HepG2 (cell line): ENCODE measurements at regions not wholly inside any gene's neighbourhood (a gene's known extent, or its start where the extent isn't known, plus 50 kb on each side); places are given as distances from the start of the nearest gene placed in this dataset.

Experiments used
- ATAC-seq: fragments of 200-7000 bp; cut with Tn5 transposase; 3 replicates; pipeline ENCODE4 v1.9.1; 2020; ENCODE audit warnings: mild to moderate bottlenecking, moderate library complexity
- BruUV-seq: library from RNA; stranded (reverse); fragments of 400-500 nt; replicated peaks from 2 replicates; lab custom pipeline; 2021; lab: Mats Ljungman, UMichigan
- CTCF ChIA-PET: fragments of 300-600 bp; formaldehyde crosslinking; extraction: SDS; loops from one replicate; lab custom pipeline; 2021; ENCODE audit warnings: low total read pairs, inconsistent platforms, low intra/inter-chr PET ratio; lab: Yijun Ruan, JAX
- POLR2A ChIA-PET: fragments of 350-600 bp; sonication (Branson Sonifier 250); formaldehyde crosslinking; loops from one replicate; lab custom pipeline; 2020; ENCODE audit warnings: antibody characterized with exemption, inconsistent platforms; lab: Yijun Ruan, JAX
- DNase-seq: peaks from one replicate; pipeline ENCODE4 v3.0.0-alpha.2; 2015; ENCODE audit warnings: low spot score
- FAIRE-seq: peaks from 3 replicates; lab custom pipeline; 2011; peaks lifted over from hg19 to GRCh38; lab: Jason Lieb, UNC
- H2AFZ ChIP-seq: one replicate; pipeline ENCODE4 v1.6.1; 2011; ENCODE audit warnings: low read length, inconsistent platforms
- H3K27ac ChIP-seq: fragments of 300-600 bp; 3 replicates; pipeline ENCODE4 v1.8.0; 2011; ENCODE audit warnings: mixed run types, mild to moderate bottlenecking, mixed read lengths, low read length, inconsistent platforms; ENCODE audit not compliant: insufficient read depth; ENCODE audit errors: extremely low read length
- H3K27me3 ChIP-seq, 2 experiments: fragments of 200-600 bp in 1 of 2; 2 replicates in 1 of 2; 3 replicates in 1 of 2; pipeline versions ENCODE4 v1.6.0 to v1.8.0; 2011; ENCODE audit warnings: low read length in 2 of 2, mild to moderate bottlenecking in 2 of 2, moderate library complexity in 2 of 2, inconsistent platforms in 1 of 2; ENCODE audit not compliant: insufficient read depth in 2 of 2, control insufficient read depth in 1 of 2
- H3K36me3 ChIP-seq, 2 experiments: fragments of 200-600 bp in 1 of 2; replicated peaks in 1 of 2; 2 replicates in 1 of 2; 3 replicates in 1 of 2; pipeline versions ENCODE4 v1.5.1 to v1.8.0; 2011; ENCODE audit warnings: low read length in 2 of 2, inconsistent platforms in 1 of 2; ENCODE audit not compliant: insufficient read depth in 2 of 2, control insufficient read depth in 1 of 2
- H3K4me1 ChIP-seq: 2 replicates; pipeline ENCODE4 v1.5.1; 2012; ENCODE audit warnings: low read length, inconsistent platforms; ENCODE audit not compliant: insufficient read depth
- H3K4me2 ChIP-seq: 2 replicates; pipeline ENCODE4 v1.6.0; 2011; ENCODE audit warnings: low read depth, low read length, inconsistent platforms
- H3K4me3 ChIP-seq, 3 experiments: fragments of 200-600 bp in 1 of 3; sonication (generic), shearing (Covaris generic) in 1 of 3; replicated peaks in 1 of 3; 2 replicates each; pipeline ENCODE4 v1.5.1; 2011 to 2016; ENCODE audit warnings: low read length in 3 of 3, inconsistent platforms in 2 of 3, low read depth in 2 of 3, mild to moderate bottlenecking in 2 of 3, control low read depth in 1 of 3, mixed read lengths in 1 of 3; ENCODE audit not compliant: insufficient read depth in 1 of 3
- H3K79me2 ChIP-seq: one replicate; pipeline ENCODE4 v1.6.1; 2011; ENCODE audit warnings: low read length, inconsistent platforms; ENCODE audit not compliant: insufficient read depth
- H3K9ac ChIP-seq: 2 replicates; pipeline ENCODE4 v1.6.0; 2011; ENCODE audit warnings: mild to moderate bottlenecking, low read depth, low read length, inconsistent platforms; ENCODE audit not compliant: insufficient read depth
- H3K9me3 ChIP-seq: 2 replicates; pipeline ENCODE4 v1.5.1; 2012; ENCODE audit warnings: mild to moderate bottlenecking, low read length
- H4K20me1 ChIP-seq: 2 replicates; pipeline ENCODE4 v1.6.0; 2011; ENCODE audit warnings: inconsistent platforms, mild to moderate bottlenecking, low read length, moderate library complexity; ENCODE audit not compliant: insufficient read depth
- BHLHE40 ChIP-seq: IDR thresholded peaks from 2 replicates; pipeline ENCODE4 v1.6.1; 2011; ENCODE audit warnings: low read length, improper control_type of control experiment
- CCAR2 ChIP-seq: fragments of 200-400 bp; formaldehyde crosslinking; optimal IDR thresholded peaks from 2 replicates; pipeline ENCODE3; 2018; ENCODE audit warnings: low read depth, mild to moderate bottlenecking, low read length, moderate library complexity
- ELF3 ChIP-seq: IDR thresholded peaks from 2 replicates; pipeline ENCODE4 v1.6.1; 2016; ENCODE audit warnings: missing genetic modification reagents, missing compliant biosample characterization
- KDM5B ChIP-seq: sonication (generic); formaldehyde crosslinking; IDR thresholded peaks from 2 replicates; pipeline ENCODE4 v1.4.0; 2020; ENCODE audit warnings: missing genetic modification reagents, mild to moderate bottlenecking, borderline replicate concordance
- KLF15 ChIP-seq: sonication (generic); formaldehyde crosslinking; IDR thresholded peaks from 2 replicates; pipeline ENCODE4 v1.8.1; 2023; ENCODE audit warnings: borderline replicate concordance, mild to moderate bottlenecking, inconsistent platforms, missing genetic modification reagents, mixed read lengths
- MBNL3 ChIP-seq: fragments of 250-450 bp; sonication (Bioruptor Pico); conservative IDR thresholded peaks from 2 replicates; pipeline ENCODE4 v1.8.0; 2022; ENCODE audit warnings: mild to moderate bottlenecking, inconsistent platforms
- MXI1 ChIP-seq: IDR thresholded peaks from 3 replicates; pipeline ENCODE4 v1.6.1; 2012; ENCODE audit warnings: low read depth, low read length, inconsistent platforms, borderline replicate concordance
- ZNF607 ChIP-seq: sonication (generic); formaldehyde crosslinking; IDR thresholded peaks from 2 replicates; pipeline ENCODE4 v1.5.1; 2020; ENCODE audit warnings: missing genetic modification reagents, mild to moderate bottlenecking, borderline replicate concordance
- ZNF703 ChIP-seq: sonication (generic); formaldehyde crosslinking; IDR thresholded peaks from 2 replicates; pipeline ENCODE4 v1.5.1; 2020; ENCODE audit warnings: missing genetic modification reagents, mild to moderate bottlenecking, moderate library complexity, borderline replicate concordance
- ZNF788 ChIP-seq: sonication (generic); formaldehyde crosslinking; IDR thresholded peaks from 2 replicates; pipeline ENCODE4 v1.5.0; 2020; ENCODE audit warnings: mild to moderate bottlenecking, missing genetic modification reagents, borderline replicate concordance
- WGBS: methylation state at CpG from one replicate; pipeline ENCODE4 v1.1.6; 2017; ENCODE audit warnings: low lambda C conversion rate; 5-methylcytosine and 5-hydroxymethylcytosine counted together
- in situ Hi-C: cut with HindIII; loops from 2 replicates; pipeline ENCODE4 v1.10.0; 2017; ENCODE audit warnings: low pct_unique_long_range_greater_than_20kb; ENCODE audit not compliant: extremely low pct_ligation_motif_present
- intact Hi-C: fragments of 100-400 bp; cut with micrococcal nuclease; formaldehyde crosslinking; loops from one replicate; pipeline ENCODE4 v1.10.0; 2022; ENCODE audit not compliant: unreplicated experiment

DNA sequence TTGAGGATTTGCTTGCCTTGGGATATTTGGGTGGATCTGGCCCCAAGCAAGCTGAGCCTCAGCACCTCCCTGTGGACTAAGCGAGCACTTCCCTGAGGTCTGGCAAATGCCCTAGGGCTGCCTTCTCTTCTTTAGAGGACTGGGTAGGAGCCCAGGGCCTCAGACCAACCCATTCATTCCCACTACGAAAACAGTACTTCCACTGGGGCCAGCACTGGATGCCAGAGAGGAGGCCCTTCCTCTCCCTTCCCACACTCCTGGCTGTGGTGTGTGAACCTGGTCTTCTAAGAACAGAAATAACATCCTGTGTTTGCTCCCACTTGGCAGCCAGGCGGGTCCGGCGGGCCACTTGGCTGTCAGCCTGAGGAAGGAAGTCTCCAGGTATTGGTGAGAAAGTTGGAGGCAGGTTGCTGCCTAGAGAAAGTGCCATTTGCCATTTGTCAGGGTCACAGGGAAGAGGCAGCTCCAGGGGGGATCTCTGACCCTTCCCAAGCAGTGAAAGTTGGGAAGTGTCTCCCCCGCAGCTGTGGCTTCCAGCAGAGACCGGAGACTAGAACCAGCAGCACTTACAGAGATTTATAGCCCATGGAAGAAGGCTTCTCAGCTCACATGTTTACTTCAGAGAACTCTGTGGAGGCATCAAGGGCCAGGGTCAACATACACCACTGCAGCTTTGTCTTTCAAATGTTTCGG lies 323.5 kb downstream of the SIPA1L2 start:
- no peaks in the 10 kb centered on the region for H3K79me2 ChIP-seq
- DNase-seq (no peak), ATAC-seq (no peak), FAIRE-seq (no peak)
- intact Hi-C loops (no loop called here), in situ Hi-C loops (no loop called here)
- no TSS peak for BruUV-seq
- H3K27ac ChIP-seq: no peak overlapping the region
- no peaks in the 10 kb centered on the region for H4K20me1 ChIP-seq
- H3K27me3 ChIP-seq: no peaks in the 10 kb centered on the region; a peak in 1 of 5 replicates
- no peak overlapping the region for H2AFZ ChIP-seq
- ChIA-PET POLR2A (no interaction called here), CTCF (interaction anchor here (0.6 kb wide), 1 partner anchor 1390 kb away, joined by 3 read pairs; no protein-coding TSS in a partner anchor)
- H3K4me2 ChIP-seq: no peak overlapping the region
- H3K9me3 ChIP-seq: no peaks in the 10 kb centered on the region
- no peaks in the 10 kb centered on the region for H3K36me3 ChIP-seq
- WGBS: 31% methylated on average over 5 of the region's 8 CpGs
- no peak for TF ChIP-seq ZNF703 (CRISPR knock-in tag)
- TF ChIP-seq ELF3 (CRISPR knock-in tag): no peak
- TF ChIP-seq BHLHE40: no peak
- TF ChIP-seq KLF15 (CRISPR knock-in tag): no peak
- TF ChIP-seq KDM5B (CRISPR knock-in tag): no peak
- TF ChIP-seq ZNF607 (CRISPR knock-in tag): no peak
- no peak for TF ChIP-seq CCAR2
- no peak for TF ChIP-seq MXI1
- TF ChIP-seq MBNL3 (CRISPR knock-in tag): no peak
- TF ChIP-seq ZNF788: no peak
- no peak overlapping the region for H3K4me3 ChIP-seq
- no peaks in the 10 kb centered on the region for H3K4me1 ChIP-seq
- no peak overlapping the region for H3K9ac ChIP-seq
